A549 (cell line): ENCODE measurements at regions not wholly inside any gene's neighbourhood (a gene's known extent, or its start where the extent isn't known, plus 50 kb on each side); places are given as distances from the start of the nearest gene placed in this dataset.

Source experiments
- ATAC-seq, 2 experiments: fragments of 200-7000 bp in 1 of 2; fragments of >200 bp in 1 of 2; cut with Nextera tagmentation in 1 of 2; cut with Tn5 transposase in 1 of 2; 3 replicates each; pipeline versions ENCODE4 v1.8.0 to v1.9.1; 2018 to 2020; ENCODE audit warnings: mild to moderate bottlenecking in 1 of 2, moderate library complexity in 1 of 2
- CTCF ChIA-PET: fragments of 300-600 bp; sonication (Branson Sonifier 250); formaldehyde crosslinking; extraction: SDS; loops from one replicate; lab custom pipeline; 2021; ENCODE audit warnings: antibody characterized with exemption, inconsistent platforms; lab: Yijun Ruan, JAX
- POLR2A ChIA-PET: fragments of 350-600 bp; formaldehyde crosslinking; extraction: SDS; loops from one replicate; lab custom pipeline; 2021; ENCODE audit warnings: antibody characterized with exemption, inconsistent platforms; lab: Yijun Ruan, JAX
- DNase-seq, 2 experiments: peaks; one replicate each; pipeline versions ENCODE4 v3.0.0 to v3.0.0-alpha.2; 2011 to 2016; ENCODE audit warnings: low read depth in 1 of 2, low spot score in 1 of 2
- FAIRE-seq: peaks from 2 replicates; lab custom pipeline; 2011; peaks lifted over from hg19 to GRCh38; lab: Jason Lieb, UNC
- H3K27ac ChIP-seq, 2 experiments: fragments of >200 bp; sonication (Bioruptor Twin); formaldehyde crosslinking; 3 replicates each; pipeline ENCODE4 v1.5.1; 2016 to 2017
- H3K4me1 ChIP-seq: fragments of >200 bp; sonication (Bioruptor Twin); formaldehyde crosslinking; 3 replicates; pipeline ENCODE4 v1.6.1; 2016
- H3K4me2 ChIP-seq: fragments of >200 bp; sonication (Bioruptor Twin); formaldehyde crosslinking; 3 replicates; pipeline ENCODE4 v1.6.1; 2016
- H3K4me3 ChIP-seq: fragments of >200 bp; sonication (Bioruptor Twin); formaldehyde crosslinking; 3 replicates; pipeline ENCODE4 v1.5.1; 2016
- H3K9me3 ChIP-seq: fragments of >200 bp; sonication (Bioruptor Twin); formaldehyde crosslinking; 3 replicates; pipeline ENCODE4 v1.6.1; 2016
- CBX2 ChIP-seq: fragments of 200-600 bp; sonication (generic); IDR thresholded peaks from 2 replicates; pipeline ENCODE4 v1.6.1; 2016; ENCODE audit warnings: low read depth, mild to moderate bottlenecking, borderline replicate concordance
- CHD4 ChIP-seq: fragments of 200-600 bp; sonication (generic); IDR thresholded peaks from 2 replicates; pipeline ENCODE4 v1.6.1; 2016; ENCODE audit warnings: antibody characterized with exemption, mild to moderate bottlenecking, borderline replicate concordance
- EHMT2 ChIP-seq: fragments of 200-600 bp; sonication (generic); IDR thresholded peaks from 2 replicates; pipeline ENCODE4 v1.6.1; 2016; ENCODE audit warnings: antibody characterized with exemption, low read depth, mild to moderate bottlenecking, moderate library complexity
- ESRRA ChIP-seq: fragments of 150-350 bp; IDR thresholded peaks from 2 replicates; pipeline ENCODE4 v1.6.1; 2014; ENCODE audit warnings: mild to moderate bottlenecking, low read length, borderline replicate concordance
- FOXS1 ChIP-seq: fragments of 250-450 bp; sonication (Bioruptor Pico); IDR thresholded peaks from 2 replicates; pipeline ENCODE4 v1.5.0; 2020; ENCODE audit warnings: mild to moderate bottlenecking, moderate library complexity
- HOXA7 ChIP-seq: fragments of 250-450 bp; sonication (Bioruptor Pico); IDR thresholded peaks from 2 replicates; pipeline ENCODE4 v1.5.0; 2020; ENCODE audit warnings: mild to moderate bottlenecking, moderate library complexity
- HOXB13 ChIP-seq: fragments of 250-450 bp; sonication (Bioruptor Pico); IDR thresholded peaks from 2 replicates; pipeline ENCODE4 v1.5.0; 2020; ENCODE audit warnings: low read depth, mild to moderate bottlenecking, moderate library complexity
- HOXB5 ChIP-seq: fragments of 250-450 bp; sonication (Bioruptor Pico); IDR thresholded peaks from 2 replicates; pipeline ENCODE4 v1.5.0; 2020; ENCODE audit warnings: mild to moderate bottlenecking, moderate library complexity
- KDM1A ChIP-seq: fragments of 200-600 bp; sonication (generic); IDR thresholded peaks from 2 replicates; pipeline ENCODE4 v1.6.1; 2016; ENCODE audit warnings: low read depth, mild to moderate bottlenecking
- KDM5A ChIP-seq: fragments of 200-600 bp; sonication (generic); IDR thresholded peaks from 2 replicates; pipeline ENCODE4 v1.6.1; 2016; ENCODE audit warnings: antibody characterized with exemption, mild to moderate bottlenecking
- MAFK ChIP-seq: fragments of 450-650 bp; IDR thresholded peaks from 2 replicates; pipeline ENCODE4 v1.6.1; 2014; ENCODE audit not compliant: partially characterized antibody
- MAZ ChIP-seq: fragments of 150-350 bp; IDR thresholded peaks from 2 replicates; pipeline ENCODE4 v1.6.1; 2014; ENCODE audit warnings: antibody characterized with exemption, low read depth, low read length, borderline replicate concordance
- PHF8 ChIP-seq: fragments of 200-600 bp; sonication (generic); IDR thresholded peaks from 2 replicates; pipeline ENCODE4 v1.6.1; 2016; ENCODE audit warnings: low read depth, mild to moderate bottlenecking, antibody characterized with exemption, moderate library complexity, borderline replicate concordance
- POLR2AphosphoS2 ChIP-seq: conservative IDR thresholded peaks from 2 replicates; pipeline ENCODE4 v1.6.1; 2012; ENCODE audit warnings: low read length, improper control_type of control experiment, inconsistent platforms
- RCOR1 ChIP-seq: fragments of 150-350 bp; IDR thresholded peaks from 2 replicates; pipeline ENCODE4 v1.6.1; 2014; ENCODE audit warnings: antibody characterized with exemption, low read length, low read depth
- RNF2 ChIP-seq: fragments of 200-600 bp; sonication (generic); IDR thresholded peaks from 2 replicates; pipeline ENCODE4 v1.6.1; 2016; ENCODE audit warnings: low read depth, mild to moderate bottlenecking, antibody characterized with exemption, moderate library complexity, borderline replicate concordance
- SREBF2 ChIP-seq: fragments of 450-650 bp; IDR thresholded peaks from 2 replicates; pipeline ENCODE4 v1.6.1; 2014; ENCODE audit warnings: mild to moderate bottlenecking, moderate library complexity
- ZFP36 ChIP-seq: fragments of 450-650 bp; IDR thresholded peaks from 2 replicates; pipeline ENCODE4 v1.6.1; 2014; ENCODE audit warnings: borderline replicate concordance; ENCODE audit not compliant: partially characterized antibody
- WGBS: methylation state at CpG from one replicate; pipeline ENCODE4 v1.1.6; 2017; ENCODE audit errors: missing lambda C conversion rate; 5-methylcytosine and 5-hydroxymethylcytosine counted together
- TF ChIP-seq, protein P1 (sequence below): IDR thresholded peaks from 2 replicates; pipeline ENCODE4 v1.6.1; 2012
- TF ChIP-seq, protein P2 (sequence below): fragments of 150-350 bp; IDR thresholded peaks from 2 replicates; pipeline ENCODE4 v1.6.1; 2014; ENCODE audit warnings: low read depth, mild to moderate bottlenecking, low read length
- TF ChIP-seq, protein P3 (sequence below): fragments of 250-450 bp; sonication (Bioruptor Pico); IDR thresholded peaks from 2 replicates; pipeline ENCODE4 v1.5.0; 2020; ENCODE audit warnings: low read depth, mild to moderate bottlenecking, moderate library complexity
- TF ChIP-seq, protein P4 (sequence below): IDR thresholded peaks from 2 replicates; pipeline ENCODE4 v1.6.1; 2012; ENCODE audit warnings: low read depth, borderline replicate concordance
- TF ChIP-seq, protein P5 (sequence below): fragments of 250-450 bp; sonication (Bioruptor Pico); IDR thresholded peaks from 2 replicates; pipeline ENCODE4 v1.5.0; 2021; ENCODE audit warnings: mild to moderate bottlenecking, moderate library complexity, borderline replicate concordance
- TF ChIP-seq, protein P6 (sequence below): fragments of 200-600 bp; sonication (generic); IDR thresholded peaks from 2 replicates; pipeline ENCODE4 v1.6.1; 2016; ENCODE audit warnings: antibody characterized with exemption, mild to moderate bottlenecking, moderate library complexity

DNA sequence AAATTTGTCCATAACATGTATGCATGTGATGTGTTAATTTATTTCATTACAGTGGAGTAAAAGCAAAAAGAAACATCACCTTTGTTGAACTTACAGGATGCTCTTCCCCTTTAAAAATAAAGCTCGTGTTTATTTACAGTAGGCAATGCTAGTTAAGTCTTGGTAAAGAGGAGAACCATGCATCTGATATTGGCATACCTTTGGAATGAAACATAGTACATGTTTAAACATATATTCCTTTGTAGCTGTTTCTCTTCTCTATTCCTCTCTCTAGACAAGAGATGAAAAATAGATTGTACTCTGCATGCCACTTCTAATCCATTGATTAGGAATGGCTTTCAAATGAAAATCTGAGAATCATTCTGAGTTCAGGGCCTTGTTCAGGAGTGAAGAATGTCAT lies 374.9 kb upstream of the CNTN4 start:
- no peak for ATAC-seq
- FAIRE-seq: no peak
- H3K9me3 ChIP-seq: peaks cover 4% of the 10 kb centered on the region; the same call in 2 of the 3 replicates
- H3K4me3 ChIP-seq: no peak overlapping the region
- no peaks in the 10 kb centered on the region for H3K4me1 ChIP-seq
- H3K27ac ChIP-seq: no peak overlapping the region
- H3K4me2 ChIP-seq: no peak overlapping the region
- WGBS: 3% methylated on average over 1 of the region's 1 CpG
- no peak for TF ChIP-seq MAFK
- TF ChIP-seq RNF2: no peak
- TF ChIP-seq SREBF2: no peak
- TF ChIP-seq, protein P1, sequence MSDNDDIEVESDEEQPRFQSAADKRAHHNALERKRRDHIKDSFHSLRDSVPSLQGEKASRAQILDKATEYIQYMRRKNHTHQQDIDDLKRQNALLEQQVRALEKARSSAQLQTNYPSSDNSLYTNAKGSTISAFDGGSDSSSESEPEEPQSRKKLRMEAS: no peak
- TF ChIP-seq EHMT2: no peak
- TF ChIP-seq HOXB13 (CRISPR knock-in tag): no peak
- TF ChIP-seq, protein P2, sequence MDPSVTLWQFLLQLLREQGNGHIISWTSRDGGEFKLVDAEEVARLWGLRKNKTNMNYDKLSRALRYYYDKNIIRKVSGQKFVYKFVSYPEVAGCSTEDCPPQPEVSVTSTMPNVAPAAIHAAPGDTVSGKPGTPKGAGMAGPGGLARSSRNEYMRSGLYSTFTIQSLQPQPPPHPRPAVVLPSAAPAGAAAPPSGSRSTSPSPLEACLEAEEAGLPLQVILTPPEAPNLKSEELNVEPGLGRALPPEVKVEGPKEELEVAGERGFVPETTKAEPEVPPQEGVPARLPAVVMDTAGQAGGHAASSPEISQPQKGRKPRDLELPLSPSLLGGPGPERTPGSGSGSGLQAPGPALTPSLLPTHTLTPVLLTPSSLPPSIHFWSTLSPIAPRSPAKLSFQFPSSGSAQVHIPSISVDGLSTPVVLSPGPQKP: no peak
- TF ChIP-seq ESRRA: no peak
- no peak for TF ChIP-seq FOXS1 (CRISPR knock-in tag)
- no peak for TF ChIP-seq HOXA7 (CRISPR knock-in tag)
- TF ChIP-seq RCOR1: no peak
- TF ChIP-seq, protein P3, sequence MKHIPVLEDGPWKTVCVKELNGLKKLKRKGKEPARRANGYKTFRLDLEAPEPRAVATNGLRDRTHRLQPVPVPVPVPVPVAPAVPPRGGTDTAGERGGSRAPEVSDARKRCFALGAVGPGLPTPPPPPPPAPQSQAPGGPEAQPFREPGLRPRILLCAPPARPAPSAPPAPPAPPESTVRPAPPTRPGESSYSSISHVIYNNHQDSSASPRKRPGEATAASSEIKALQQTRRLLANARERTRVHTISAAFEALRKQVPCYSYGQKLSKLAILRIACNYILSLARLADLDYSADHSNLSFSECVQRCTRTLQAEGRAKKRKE (CRISPR knock-in tag): no peak
- TF ChIP-seq CBX2: no peak
- no peak for TF ChIP-seq KDM5A
- no peak for TF ChIP-seq KDM1A
- TF ChIP-seq, protein P4, sequence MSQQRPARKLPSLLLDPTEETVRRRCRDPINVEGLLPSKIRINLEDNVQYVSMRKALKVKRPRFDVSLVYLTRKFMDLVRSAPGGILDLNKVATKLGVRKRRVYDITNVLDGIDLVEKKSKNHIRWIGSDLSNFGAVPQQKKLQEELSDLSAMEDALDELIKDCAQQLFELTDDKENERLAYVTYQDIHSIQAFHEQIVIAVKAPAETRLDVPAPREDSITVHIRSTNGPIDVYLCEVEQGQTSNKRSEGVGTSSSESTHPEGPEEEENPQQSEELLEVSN: no peak
- no peak for TF ChIP-seq PHF8
- TF ChIP-seq POLR2AphosphoS2: no peak
- no peak for TF ChIP-seq CHD4
- TF ChIP-seq, protein P5, sequence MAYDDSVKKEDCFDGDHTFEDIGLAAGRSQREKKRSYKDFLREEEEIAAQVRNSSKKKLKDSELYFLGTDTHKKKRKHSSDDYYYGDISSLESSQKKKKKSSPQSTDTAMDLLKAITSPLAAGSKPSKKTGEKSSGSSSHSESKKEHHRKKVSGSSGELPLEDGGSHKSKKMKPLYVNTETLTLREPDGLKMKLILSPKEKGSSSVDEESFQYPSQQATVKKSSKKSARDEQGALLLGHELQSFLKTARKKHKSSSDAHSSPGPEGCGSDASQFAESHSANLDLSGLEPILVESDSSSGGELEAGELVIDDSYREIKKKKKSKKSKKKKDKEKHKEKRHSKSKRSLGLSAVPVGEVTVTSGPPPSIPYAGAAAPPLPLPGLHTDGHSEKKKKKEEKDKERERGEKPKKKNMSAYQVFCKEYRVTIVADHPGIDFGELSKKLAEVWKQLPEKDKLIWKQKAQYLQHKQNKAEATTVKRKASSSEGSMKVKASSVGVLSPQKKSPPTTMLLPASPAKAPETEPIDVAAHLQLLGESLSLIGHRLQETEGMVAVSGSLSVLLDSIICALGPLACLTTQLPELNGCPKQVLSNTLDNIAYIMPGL (CRISPR knock-in tag): no peak
- no peak for DNase-seq
- CTCF ChIA-PET: no interaction called here
- POLR2A ChIA-PET: no interaction called here

DNA sequence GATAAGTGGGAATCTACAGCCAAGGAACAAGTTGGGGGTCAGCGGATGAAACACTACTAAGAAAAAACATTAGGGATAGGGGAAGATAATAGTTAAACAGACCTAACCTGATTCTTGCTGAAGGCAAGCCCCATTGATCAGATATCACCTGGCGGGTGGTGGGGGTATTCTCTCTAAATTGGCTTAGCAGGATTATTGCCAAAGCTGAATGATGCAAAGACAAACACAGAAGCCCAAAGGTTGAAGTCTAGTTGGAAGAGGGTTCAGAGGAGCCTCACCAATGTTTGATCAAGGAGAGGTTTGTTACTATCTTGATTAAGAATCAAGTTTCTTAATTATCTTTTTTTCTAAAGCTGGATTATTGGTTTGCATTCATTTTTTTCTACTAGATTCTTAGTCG lies 371.9 kb upstream of the CNTN4 start:
- DNase-seq (no peak), FAIRE-seq (no peak), ATAC-seq (no peak)
- 4% methylated on average over 3 of the region's 3 CpGs for WGBS
- no peaks in the 10 kb centered on the region for H3K4me1 ChIP-seq
- no peak overlapping the region for H3K4me2 ChIP-seq
- POLR2A ChIA-PET: no interaction called here
- no peak overlapping the region for H3K27ac ChIP-seq
- CTCF ChIA-PET: no interaction called here
- no peak overlapping the region for H3K4me3 ChIP-seq
- peaks cover 7% of the 10 kb centered on the region; the same call in 2 of the 3 replicates for H3K9me3 ChIP-seq
- TF ChIP-seq HOXB5 (CRISPR knock-in tag) (no peak), CHD4 (no peak), MAZ (no peak), RNF2 (no peak), ZFP36 (no peak)
- TF ChIP-seq, protein P3 (CRISPR knock-in tag): no peak
- TF ChIP-seq, protein P6, sequence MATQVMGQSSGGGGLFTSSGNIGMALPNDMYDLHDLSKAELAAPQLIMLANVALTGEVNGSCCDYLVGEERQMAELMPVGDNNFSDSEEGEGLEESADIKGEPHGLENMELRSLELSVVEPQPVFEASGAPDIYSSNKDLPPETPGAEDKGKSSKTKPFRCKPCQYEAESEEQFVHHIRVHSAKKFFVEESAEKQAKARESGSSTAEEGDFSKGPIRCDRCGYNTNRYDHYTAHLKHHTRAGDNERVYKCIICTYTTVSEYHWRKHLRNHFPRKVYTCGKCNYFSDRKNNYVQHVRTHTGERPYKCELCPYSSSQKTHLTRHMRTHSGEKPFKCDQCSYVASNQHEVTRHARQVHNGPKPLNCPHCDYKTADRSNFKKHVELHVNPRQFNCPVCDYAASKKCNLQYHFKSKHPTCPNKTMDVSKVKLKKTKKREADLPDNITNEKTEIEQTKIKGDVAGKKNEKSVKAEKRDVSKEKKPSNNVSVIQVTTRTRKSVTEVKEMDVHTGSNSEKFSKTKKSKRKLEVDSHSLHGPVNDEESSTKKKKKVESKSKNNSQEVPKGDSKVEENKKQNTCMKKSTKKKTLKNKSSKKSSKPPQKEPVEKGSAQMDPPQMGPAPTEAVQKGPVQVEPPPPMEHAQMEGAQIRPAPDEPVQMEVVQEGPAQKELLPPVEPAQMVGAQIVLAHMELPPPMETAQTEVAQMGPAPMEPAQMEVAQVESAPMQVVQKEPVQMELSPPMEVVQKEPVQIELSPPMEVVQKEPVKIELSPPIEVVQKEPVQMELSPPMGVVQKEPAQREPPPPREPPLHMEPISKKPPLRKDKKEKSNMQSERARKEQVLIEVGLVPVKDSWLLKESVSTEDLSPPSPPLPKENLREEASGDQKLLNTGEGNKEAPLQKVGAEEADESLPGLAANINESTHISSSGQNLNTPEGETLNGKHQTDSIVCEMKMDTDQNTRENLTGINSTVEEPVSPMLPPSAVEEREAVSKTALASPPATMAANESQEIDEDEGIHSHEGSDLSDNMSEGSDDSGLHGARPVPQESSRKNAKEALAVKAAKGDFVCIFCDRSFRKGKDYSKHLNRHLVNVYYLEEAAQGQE: no peak
- TF ChIP-seq, protein P2: no peak
- TF ChIP-seq, protein P4: no peak
